CMK (cell line): ENCODE measurements at regions not wholly inside any gene's neighbourhood (a gene's known extent, or its start where the extent isn't known, plus 50 kb on each side); places are given as distances from the start of the nearest gene placed in this dataset.
"Not testable (repeated sequence)": the region's sequence is repeated elsewhere in the genome, so short reads cannot be mapped to it uniquely, and the experiment has no call there.

Experiments used
- DNase-seq: peaks from one replicate; pipeline ENCODE4 v3.0.0-alpha.2; 2010; ENCODE audit warnings: low read depth

DNA sequence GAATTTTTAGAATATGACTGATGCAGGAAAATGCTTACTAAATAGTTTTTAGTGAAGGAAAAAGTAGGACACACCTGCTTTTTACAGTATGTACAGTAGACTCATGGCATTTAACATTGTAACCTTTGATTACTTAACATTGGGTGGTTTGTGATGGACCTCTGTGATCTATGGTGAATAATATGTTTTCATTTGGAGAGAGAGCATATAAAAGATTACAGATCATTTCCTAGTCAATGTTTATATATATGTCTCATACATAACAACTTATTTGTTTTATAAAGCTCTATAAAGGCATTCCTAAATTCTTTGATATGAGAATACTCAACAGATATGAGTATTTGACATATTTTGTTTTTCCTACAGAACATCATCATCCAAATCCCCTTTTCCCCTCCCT is 129.3 kb upstream of the PDE7B start:
- DNase-seq: no peak

DNA sequence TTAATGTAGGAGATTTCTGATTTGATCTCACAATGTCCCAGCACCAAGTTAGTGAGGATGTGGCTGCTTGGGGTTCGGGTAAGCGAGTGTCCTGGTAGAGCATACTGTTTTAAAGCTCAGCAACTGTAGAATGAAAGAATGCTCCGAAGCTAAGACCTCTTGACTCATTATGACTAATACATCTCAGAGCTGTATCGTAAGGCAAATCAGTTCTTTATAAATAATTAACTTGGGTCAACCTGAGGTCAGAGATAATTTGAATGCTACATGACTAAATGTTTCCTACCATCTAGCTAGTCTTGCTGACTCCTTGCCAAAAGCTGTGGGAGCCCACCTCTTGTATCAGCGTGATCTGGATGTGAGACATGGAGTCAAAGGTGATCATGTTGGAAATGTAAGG is 128.8 kb upstream of the PDE7B start:
- no peak for DNase-seq

DNA sequence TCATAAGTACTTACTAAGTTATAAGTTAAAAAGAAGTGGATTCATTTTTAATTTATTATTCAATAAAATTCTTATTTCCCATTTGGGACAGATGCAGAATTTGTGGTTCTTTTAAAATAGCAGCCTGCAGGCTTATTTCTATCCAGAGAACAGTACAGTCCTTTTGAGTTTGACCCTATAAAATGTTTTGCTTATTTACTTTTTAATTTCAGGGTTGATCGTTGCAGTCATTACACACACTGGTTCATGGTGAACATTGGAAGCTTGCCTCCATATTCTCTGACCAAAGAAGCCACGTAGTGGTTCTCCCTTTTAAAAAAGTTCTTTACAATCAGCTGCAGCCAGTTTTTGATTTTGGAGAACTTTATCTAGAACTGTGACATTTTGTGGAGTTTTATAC is 122.9 kb upstream of the PDE7B start:
- DNase-seq: no peak

DNA sequence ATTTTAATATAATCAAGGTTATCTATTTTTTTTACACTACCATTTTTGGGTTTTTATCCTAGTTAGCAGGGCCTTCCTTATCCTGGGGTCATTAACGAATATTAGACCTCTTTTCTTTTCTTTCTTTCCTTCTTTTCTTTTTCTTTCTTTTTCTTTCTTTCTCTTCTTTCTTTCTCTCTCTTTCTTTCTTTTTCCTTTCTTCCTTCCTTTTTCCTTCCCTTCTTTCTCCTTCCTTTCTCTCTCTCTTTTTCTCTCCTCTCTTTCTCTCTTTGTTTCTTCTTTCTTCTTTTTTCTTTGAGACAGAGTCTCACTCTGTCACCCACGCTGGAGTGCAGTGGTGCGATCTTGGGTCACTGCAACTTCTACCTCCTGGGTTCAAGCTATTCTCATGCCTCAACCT is 120.4 kb upstream of the PDE7B start:
- DNase-seq: no peak

DNA sequence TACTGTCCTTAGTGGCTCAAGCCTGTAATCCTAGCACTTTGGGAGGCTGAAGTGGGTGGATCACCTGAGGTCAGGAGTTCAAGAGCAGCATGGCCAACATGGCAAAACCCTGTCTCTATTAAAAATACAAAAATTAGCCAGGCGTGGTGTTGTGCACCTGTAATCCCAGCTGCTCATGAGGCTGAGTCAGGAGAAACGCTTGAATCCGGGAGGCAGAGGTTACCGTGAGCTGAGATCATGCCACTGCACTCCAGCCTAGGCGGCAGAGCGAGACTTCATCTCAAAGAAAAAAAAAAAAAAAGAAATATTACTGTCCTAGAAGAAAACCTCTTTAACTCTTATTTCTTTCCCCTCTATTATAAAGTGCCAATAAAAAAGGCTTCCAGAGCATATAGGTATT is 115.2 kb upstream of the PDE7B start:
- DNase-seq: not testable (repeated sequence)

DNA sequence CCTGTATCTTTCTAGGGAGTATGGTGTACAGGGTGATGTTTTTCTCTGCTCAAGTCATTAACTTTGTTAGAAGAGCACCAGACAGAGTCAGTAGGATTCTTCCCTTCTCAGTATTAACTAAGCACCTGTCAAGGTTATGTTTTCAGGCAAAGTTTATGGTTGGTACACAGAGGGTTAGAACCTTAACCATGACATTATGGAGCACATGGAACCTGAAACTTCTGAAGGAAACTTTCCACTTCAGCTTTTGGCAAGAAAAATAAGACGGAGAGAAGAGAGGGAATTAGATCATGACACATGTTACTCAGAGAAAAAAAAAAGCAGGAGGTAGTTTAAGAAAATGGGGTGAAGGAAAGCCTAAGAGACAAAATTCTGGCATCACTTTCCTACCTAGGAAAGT is 112.9 kb upstream of the PDE7B start:
- DNase-seq: no peak

DNA sequence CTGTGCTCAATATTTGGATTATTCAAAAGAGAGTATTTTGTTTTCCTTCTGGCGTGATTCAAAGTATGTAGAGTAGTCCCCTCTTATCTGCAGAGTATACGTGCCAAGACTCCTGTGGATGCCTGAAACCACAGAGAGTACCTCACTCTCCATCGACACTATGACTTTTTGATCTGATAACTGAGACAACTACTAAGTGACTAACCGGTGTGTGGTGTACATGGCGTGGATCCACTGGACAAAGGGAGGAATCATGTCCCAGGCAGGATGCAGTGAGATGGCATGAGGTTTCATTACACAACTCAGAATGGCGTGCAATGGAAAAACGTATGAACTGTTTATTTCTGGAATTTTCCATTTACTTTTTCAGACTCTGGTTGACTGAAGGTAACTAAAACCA is 112.2 kb upstream of the PDE7B start:
- no peak for DNase-seq

DNA sequence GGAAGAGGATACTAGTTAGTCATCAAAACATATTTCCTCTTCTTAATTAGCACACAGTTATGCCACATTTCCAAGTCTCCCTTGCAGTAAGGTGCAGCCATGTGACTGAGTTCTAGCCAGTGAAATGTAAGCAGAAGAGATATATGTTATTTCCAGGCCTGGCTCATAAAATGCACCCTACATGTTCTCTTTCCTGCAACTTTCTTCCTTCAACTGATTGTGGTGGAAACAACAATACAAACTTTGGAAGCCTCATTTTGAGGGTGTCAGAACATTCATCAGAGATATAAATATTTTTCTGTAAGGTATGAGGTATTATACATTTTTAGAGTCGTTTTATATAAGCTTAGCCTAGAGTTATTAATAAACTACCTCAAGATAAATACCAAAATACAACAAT is 110.9 kb upstream of the PDE7B start:
- no peak for DNase-seq

DNA sequence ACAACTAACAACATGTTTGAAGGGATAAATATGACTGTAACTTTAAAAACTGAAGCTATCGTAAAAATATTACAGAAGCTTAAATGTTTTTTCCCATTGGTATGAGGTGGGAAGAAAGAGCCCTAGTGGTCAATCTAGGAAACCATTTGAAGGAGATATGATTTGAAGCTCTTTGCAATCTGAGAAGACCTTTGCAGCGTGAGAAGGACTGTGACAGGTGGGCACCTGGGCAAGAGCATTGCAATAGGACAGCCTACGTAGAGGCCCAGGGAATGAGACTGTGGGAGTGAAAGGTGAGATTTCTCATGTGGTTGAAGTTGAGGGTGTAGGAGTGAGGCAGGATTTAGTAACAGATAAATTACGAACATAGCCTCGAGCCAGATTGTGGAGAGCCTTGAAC is 108.0 kb upstream of the PDE7B start:
- DNase-seq: no peak

DNA sequence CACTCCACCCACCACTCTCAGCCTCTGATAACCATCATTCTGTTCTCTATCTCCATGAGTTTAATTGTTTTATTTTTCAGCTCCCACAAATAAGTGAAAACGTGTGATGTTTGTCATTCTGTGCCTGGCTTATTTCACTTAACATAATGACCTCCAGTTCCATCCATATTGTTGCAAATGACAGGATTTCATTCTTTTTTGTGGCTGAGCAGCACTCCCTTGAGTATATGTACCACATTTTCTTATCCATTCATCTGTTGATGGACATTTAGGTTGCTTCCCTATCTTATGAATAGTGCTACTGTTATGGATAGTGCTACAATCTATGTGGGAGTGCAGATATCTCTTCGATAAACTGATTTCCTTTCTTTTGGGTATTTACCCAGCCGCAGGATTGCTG is 103.3 kb upstream of the PDE7B start:
- no peak for DNase-seq

DNA sequence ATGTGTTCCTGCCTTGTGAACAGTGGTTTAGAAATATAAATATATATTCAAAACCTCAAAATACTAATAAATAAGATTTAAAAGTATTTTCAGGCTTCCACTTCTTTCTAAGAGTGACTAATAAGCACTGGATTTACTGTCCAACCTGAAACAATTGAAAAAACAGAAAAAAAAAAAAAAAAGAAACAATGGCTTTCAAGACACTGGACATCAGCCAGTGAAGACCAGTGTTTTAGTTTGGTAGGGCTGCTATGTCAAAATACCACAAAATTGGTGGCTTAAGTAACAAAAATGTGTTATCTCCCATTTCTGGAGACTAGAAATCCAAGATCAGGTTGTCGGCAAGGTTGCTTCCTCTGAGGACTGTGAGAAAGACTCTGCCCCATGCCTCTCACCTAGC is 101.4 kb upstream of the PDE7B start:
- DNase-seq: no peak

DNA sequence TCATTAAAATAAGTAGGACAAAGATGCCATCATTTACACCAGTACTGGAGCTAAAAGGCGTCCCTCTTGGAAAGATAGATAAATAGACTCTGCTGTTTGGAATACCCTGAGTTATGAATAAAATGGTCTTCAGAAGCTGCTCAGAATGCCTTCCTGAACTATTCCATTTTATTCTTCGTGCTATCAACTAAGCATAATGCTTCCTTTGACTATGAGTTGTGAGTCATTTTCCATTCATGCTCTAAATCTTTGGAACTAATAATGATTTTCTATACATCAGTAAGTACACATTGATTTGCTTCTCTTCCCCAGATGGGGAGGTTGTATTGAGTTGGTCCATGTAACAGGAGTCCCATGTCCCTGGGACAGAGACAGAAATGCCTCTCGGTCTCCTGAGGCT is 98.3 kb upstream of the PDE7B start:
- no peak for DNase-seq

DNA sequence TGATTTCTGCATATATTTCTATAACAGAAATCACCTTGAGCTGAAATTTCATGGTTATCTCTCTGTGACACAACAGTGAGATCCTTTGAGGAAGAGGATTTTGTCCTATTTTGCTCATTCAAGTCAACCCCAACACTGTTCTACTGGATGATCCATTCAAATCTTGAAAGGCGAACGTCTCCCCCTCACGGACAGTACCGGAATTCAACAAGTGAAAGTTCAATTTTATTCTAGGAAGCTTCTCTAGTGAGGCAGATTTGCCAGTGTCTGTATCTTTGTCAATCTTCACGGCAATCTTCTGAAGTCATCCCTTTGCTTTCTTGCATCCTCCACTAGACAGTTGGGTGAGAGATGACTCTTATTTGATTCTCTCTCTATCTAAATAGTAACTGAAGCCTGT is 91.7 kb upstream of the PDE7B start:
- DNase-seq: no peak

DNA sequence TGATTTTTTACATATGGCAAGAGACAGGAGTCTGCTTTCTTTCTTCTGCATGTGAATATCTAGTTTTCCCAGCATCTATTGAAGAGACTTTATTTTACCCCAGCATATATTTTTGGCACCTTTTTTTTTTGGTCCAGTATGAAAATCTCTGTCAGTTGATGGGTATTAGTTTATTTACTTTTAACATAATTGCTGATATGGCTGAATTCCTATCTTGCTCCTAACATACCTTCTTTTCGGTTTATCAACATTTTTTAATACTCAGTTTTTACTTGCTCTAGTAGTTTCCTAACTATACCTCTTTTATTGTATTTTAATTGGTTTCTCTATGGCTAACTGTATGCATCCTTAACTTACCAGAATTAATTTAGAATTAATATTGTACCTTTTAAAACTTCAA is 77.5 kb upstream of the PDE7B start:
- DNase-seq: no peak

DNA sequence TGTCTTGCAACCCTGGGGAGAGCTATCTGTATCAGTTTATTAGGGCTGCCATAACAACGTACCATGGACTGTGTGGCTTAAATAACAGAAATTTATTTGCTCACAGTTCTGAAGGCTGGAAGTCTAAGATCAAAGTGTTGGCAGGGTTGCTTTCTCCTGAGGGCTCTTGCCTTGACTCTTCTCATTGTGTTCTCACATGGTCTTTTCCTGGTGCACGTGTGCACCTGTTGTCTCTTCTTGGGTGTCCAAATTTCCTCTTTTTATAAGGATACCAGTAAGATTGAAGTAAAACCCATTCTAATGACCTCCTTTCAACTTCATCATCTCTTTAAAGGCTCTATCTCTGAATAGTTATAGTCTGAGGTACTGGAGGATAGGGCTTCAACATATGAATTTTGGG is 72.3 kb upstream of the PDE7B start:
- DNase-seq: no peak

DNA sequence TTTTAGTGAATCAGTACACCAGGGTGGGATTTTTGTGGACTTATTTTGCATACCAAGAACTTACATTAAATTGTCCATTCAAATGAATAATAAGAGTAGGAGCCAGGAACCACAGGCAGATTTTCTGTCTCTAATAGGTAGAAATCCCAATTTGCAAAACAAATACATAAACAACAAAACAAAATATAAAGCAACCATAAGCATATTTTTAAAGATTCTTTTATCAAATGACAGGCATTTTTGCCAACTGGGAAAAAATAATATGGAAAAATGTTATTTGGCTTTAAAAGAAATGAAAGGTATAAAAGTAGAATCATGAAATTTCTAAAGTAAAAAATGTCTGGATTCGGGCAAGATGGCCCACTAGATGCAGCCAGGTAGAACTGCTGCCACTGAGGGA is 71.2 kb upstream of the PDE7B start:
- DNase-seq: no peak

DNA sequence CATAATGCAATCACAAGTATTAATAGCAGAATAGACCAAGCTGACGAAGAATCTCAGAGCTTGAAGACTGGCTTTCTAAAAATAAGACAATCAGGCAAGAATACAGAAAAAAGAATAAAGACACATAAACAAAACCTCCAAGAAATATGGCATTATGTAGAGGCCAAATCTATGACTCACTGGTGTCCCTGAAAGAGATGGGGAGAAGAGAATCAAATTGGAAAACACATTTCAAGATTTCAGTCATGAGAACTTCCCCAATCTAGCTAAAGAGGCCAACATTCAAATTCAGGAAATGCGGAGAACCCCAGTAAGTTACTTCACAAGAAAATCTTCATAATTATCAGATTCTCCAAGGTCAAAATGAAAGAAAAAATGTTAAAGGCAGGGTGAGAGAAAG is 69.0 kb upstream of the PDE7B start:
- no peak for DNase-seq

DNA sequence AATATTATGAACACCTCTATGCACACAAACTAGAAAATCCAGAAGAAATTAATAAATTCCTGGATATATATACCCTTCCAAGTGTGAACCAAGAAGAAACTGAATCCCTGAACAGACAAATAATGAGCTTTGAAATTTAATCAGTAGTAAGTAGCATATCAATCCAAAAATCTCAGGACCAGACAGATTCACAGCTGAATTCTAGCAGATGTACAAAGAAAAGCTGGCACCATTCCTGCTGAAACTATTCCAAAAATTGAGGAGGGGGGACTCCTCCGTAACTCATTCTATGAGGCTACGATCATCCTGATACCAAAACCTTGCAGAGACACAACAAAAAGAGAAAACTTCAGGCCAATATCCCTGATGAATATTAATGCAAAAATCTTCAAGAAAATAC is 67.0 kb upstream of the PDE7B start:
- DNase-seq: no peak

DNA sequence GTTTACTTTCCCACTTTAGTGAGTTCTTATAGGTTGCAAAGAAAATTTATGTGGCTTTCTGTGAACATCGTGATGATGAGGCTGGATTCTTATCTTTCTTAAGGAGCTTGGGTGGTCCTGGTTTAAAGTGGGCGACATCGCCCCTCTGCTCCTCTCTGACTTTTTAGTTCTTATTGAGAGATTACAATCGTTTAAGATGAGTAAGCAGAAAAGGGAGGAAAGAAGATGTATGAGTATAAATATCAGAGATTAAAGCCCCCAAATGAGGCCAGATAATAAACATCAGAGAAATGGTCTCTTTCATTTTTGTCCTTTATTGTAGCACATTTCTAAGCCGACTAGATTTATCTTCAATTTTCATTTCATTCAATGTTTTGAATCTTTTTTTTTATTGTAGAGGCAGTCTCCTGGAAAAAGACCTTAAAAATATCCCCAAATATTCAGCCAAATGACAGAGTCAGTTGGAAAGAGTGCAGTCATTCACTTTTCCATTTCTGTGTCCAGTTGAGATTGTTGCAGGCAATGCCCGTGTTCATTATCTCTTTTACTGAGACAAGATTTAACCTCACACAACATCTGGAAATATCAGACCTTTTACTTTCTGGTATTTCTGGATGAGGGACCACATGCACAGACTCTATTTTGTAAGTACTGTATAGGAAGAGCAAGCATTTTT is 62.0 kb upstream of the PDE7B start:
- DNase-seq: no peak

DNA sequence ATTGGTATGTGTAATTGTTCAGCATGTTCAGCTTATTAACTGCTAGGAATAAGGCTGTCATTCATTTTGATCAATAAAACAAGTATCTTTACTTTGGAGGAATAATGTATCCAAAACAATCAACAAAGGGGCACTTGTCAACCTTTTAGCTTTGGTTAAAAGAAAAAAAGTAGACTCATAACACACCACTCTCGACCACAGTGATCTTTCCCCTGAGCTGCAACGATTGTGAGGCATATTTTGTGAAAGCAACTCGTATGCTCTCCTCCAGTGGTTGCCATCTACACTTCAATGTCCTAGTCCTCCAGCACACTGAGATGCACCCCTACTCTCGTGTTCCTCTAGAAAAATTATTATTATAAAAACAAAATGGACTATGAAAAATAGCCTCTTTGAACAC is 60.1 kb upstream of the PDE7B start:
- DNase-seq: no peak

DNA sequence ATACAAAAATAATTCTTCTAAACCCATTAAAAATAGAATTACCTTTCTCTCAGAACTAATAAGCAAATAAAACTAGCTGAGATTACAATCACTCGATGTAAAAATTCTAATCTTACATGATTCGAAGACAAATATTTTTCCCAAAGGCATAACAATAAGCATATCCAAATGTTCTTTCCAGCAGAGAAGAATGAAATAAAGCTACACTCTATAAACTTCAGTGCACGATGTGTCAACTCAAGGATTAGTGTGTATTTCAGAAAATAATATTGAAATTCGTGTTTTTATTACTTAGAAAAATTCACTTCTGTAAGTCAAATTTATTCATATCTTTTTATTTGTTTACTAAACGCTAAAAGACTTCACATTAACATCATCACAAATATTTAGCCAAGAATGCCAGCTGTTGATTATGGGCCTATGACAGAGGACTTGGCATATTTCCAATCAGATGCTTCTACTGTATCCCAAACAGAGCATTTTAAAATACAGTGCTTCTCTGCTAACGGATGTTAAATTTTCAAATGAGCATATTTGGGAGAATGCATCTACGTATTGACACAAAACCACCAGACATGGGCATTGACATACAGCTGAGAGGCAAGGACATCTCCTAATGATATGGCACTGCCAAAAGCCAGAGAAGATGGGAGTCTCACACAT is 54.7 kb upstream of the PDE7B start:
- no peak for DNase-seq

DNA sequence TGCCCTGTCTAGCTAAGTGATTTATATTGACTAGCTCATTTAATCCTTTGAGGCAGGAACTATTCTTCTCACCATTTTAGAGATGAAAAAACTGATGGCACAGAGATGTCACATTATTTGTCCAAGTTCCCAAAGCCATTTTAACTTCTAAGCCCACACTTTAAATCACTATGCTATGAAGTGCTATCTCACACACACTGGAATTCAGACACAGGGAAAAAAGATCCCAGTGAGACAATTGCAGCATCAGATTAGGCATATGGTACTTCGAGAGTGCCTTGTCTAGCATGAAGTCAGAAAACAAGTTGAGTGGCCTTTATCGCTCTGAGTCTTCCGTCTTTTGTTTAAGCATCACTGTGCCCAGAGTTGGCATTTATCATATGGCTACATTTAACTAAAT is 54.1 kb upstream of the PDE7B start:
- no peak for DNase-seq

DNA sequence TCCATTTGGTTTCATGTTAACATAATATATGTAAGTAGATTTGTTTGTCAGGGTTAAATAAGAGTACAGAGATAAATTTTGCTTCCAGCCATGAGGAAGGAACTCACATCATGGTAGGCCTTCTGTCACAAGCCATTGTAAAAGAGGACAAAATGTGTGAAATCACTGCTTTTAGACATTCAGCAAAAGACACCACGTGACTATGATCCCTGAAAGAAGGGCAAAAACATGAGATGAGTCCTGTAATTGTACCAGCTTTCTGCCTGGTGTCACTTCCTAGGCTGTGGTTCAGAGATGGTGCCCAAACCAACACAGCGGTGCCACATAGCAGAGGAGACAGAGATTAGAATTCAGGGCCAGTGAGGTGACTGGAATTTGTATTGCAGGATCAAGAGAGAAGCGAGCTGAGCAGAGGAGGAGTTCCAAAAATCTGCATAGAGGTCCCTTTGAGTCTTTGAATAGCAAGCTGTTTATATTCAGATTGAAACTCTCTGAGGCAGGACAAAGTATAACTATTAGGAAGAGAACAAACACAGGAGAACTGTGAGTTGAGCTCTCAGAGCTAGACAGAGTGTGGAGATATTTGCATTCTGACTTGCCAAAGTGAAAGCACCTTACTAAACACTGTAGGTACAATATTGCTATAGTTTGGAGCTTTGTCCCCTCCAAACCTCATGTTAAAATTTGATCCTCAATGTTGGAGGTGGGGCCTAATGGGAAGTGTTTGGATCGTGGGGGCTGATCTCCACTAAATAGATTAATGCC is 52.6 kb upstream of the PDE7B start:
- DNase-seq: no peak
